ENCODE measurements at regions not wholly inside any gene's neighbourhood (a gene's known extent, or its start where the extent isn't known, plus 50 kb on each side); places are given as distances from the start of the nearest gene placed in this dataset.

DNA sequence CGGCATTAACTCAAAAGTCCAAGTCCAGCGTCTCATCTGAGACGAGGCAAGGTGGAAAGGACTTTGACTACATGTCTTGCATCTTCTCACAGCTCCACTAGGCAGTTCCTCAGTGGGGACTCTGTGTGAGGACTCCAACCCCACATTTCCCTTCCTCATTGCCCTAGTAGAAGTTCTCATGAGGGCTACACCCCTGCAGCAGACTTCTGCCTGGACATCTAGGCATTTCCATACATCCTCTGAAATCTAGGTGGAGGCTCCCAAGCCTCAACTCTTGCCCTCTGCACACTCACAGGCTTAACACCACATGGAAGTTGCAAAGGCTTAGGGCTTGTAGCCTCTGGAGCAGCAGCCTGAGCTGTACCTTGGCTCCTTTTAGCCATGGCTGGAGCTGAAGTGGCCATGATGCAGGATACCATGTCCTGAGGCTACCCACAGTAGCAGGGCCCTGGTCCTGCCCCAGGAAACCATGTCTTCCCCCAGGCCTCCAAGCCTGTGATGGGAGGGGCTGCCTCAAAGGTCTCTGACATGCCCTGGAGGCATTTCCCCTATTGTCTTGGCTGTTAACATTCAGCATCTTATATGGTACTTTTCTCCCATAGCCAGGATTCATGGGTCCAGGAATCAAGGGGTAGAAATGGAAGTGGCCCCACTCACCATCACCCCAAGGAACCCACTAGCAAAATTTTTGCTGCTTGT is 194.6 kb upstream of the KCNG1 start:
- Histone ChIP-seq H3K9me3 (peaks cover 0 to 5% of the 10 kb centered on the region in 2 donors), H3K4me1 (ENCODE audit: insufficient read depth) (no peaks in the 10 kb centered on the region), H3K36me3 (no peaks in the 10 kb centered on the region), H3K27ac (no peak overlapping the region), H3K27me3 (no peaks in the 10 kb centered on the region), H3K4me3 (no peak overlapping the region)
- WGBS, 3 donors = 95 to 100% (median 97%) methylated on average over 3 of the region's 3 CpGs
- TF ChIP-seq, protein P1, sequence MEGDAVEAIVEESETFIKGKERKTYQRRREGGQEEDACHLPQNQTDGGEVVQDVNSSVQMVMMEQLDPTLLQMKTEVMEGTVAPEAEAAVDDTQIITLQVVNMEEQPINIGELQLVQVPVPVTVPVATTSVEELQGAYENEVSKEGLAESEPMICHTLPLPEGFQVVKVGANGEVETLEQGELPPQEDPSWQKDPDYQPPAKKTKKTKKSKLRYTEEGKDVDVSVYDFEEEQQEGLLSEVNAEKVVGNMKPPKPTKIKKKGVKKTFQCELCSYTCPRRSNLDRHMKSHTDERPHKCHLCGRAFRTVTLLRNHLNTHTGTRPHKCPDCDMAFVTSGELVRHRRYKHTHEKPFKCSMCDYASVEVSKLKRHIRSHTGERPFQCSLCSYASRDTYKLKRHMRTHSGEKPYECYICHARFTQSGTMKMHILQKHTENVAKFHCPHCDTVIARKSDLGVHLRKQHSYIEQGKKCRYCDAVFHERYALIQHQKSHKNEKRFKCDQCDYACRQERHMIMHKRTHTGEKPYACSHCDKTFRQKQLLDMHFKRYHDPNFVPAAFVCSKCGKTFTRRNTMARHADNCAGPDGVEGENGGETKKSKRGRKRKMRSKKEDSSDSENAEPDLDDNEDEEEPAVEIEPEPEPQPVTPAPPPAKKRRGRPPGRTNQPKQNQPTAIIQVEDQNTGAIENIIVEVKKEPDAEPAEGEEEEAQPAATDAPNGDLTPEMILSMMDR (IDR thresholded peaks at IDR 0.05) = no peak
- no peak for TF ChIP-seq POLR2A (IDR thresholded peaks at IDR 0.05)
- no peak for TF ChIP-seq EP300 (IDR thresholded peaks at IDR 0.05)
- DNase-seq = no peak
- intact Hi-C loops (cut with DNase I) = no loop called here

DNA sequence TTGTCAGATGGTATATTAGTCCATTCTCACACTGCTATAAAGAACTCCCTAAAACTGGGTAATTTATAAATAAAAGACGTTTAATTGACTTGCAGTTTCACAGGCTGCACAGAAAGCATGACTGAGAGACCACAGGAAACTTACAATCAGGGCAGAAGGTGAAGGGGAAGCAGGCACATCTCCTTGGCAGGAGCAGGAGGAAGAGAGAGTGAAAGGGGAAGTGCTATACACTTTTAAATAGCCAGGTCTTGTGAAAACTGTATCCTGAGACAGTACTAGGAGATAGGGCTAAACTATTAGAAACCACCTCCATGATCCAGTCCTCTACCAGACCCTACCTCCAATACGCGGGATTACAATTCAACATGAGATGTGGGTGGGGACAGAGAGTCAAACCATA is 193.9 kb upstream of the KCNG1 start:
- TF ChIP-seq, protein P1 (IDR thresholded peaks at IDR 0.05) = no peak
- TF ChIP-seq POLR2A (IDR thresholded peaks at IDR 0.05) (no peak), EP300 (IDR thresholded peaks at IDR 0.05) (no peak)
- no peak for DNase-seq
- intact Hi-C loops (cut with DNase I) = no loop called here
- no peak overlapping the region for H3K4me3 ChIP-seq
- no peaks in the 10 kb centered on the region for H3K36me3 ChIP-seq
- H3K27ac ChIP-seq = no peak overlapping the region
- no peaks in the 10 kb centered on the region for H3K4me1 ChIP-seq (ENCODE audit: insufficient read depth)
- WGBS, 3 donors = 69 to 79% (median 73%) methylated on average over 3 of the region's 3 CpGs
- H3K27me3 ChIP-seq = no peaks in the 10 kb centered on the region
- peaks cover 0 to 5% of the 10 kb centered on the region in 2 donors for H3K9me3 ChIP-seq

DNA sequence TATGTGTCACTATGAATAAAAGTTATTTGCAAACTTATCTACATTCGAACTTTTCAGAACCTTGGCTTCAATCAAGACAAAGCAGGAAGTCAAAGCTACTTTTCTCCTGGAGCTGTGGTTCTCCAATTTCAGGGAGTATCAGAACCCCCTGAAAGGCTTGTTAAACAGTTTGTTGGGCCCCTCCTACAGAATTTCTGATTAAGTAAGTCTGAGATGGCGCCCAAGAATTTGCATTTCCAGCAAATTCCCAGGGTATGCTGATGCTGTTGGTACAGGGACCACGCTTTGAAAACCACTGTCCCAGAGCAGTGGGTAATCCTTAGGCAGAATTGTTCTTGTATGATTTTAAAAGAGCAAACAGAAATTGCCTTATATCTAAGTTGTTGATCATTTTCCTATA is 189.9 kb upstream of the KCNG1 start:
- intact Hi-C loops (cut with DNase I) = no loop called here
- H3K27ac ChIP-seq = no peak overlapping the region
- no peaks in the 10 kb centered on the region for H3K4me1 ChIP-seq (ENCODE audit: insufficient read depth)
- no peaks in the 10 kb centered on the region for H3K27me3 ChIP-seq
- TF ChIP-seq POLR2A (IDR thresholded peaks at IDR 0.05) (no peak), EP300 (IDR thresholded peaks at IDR 0.05) (no peak)
- TF ChIP-seq, protein P1 (IDR thresholded peaks at IDR 0.05) = no peak
- H3K36me3 ChIP-seq = no peaks in the 10 kb centered on the region
- peaks cover 0 to 5% of the 10 kb centered on the region in 2 donors for H3K9me3 ChIP-seq
- no peak for DNase-seq
- no peak overlapping the region for H3K4me3 ChIP-seq
- 54 to 62% (median 56%) methylated on average over 3 of the region's 3 CpGs for WGBS, 3 donors

DNA sequence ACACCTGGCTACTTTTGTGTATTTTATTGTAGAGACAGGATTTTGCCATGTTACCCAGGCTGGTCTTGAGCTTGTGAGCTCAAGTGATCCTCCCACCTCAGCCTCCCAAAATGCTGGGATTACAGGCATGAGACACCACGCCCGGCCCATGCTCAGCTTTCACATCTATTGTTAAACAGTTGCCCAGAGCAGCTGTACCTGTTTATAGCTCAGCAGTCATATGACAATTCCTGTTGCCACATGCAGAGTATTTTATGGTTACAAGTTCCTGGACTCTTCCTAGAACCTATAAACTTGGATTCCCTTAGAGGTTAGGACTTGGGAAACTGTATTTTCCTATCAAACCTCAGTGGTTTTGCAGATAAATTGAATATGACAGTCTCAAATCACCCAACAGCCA is 188.3 kb upstream of the KCNG1 start:
- Histone ChIP-seq H3K27me3 (no peaks in the 10 kb centered on the region), H3K4me1 (ENCODE audit: insufficient read depth) (no peaks in the 10 kb centered on the region), H3K9me3 (no peaks in the 10 kb centered on the region), H3K36me3 (no peaks in the 10 kb centered on the region), H3K27ac (no peak overlapping the region), H3K4me3 (no peak overlapping the region)
- 93 to 97% (median 96%) methylated on average over 2 of the region's 2 CpGs for WGBS, 3 donors
- TF ChIP-seq EP300 (IDR thresholded peaks at IDR 0.05) = no peak
- TF ChIP-seq, protein P1 (IDR thresholded peaks at IDR 0.05) = no peak
- no peak for TF ChIP-seq POLR2A (IDR thresholded peaks at IDR 0.05)
- intact Hi-C loops (cut with DNase I) = no loop called here
- DNase-seq = no peak
